Endodermal cell (in vitro differentiated cells): ENCODE measurements at regions not wholly inside any gene's neighbourhood (a gene's known extent, or its start where the extent isn't known, plus 50 kb on each side); places are given as distances from the start of the nearest gene placed in this dataset.

ENCODE experiments used
- DNase-seq: peaks from one replicate; pipeline ENCODE4 v3.0.0-alpha.2; 2017
- H3K27ac ChIP-seq: 2 replicates; pipeline ENCODE4 v1.5.1; 2013; ENCODE audit warnings: mild to moderate bottlenecking, low read depth, low read length, moderate library complexity
- H3K27me3 ChIP-seq: 2 replicates; pipeline ENCODE4 v1.6.1; 2013; ENCODE audit warnings: mild to moderate bottlenecking, low read length, moderate library complexity; ENCODE audit not compliant: insufficient read depth, control insufficient read depth, poor library complexity, severe bottlenecking
- H3K36me3 ChIP-seq: 2 replicates; pipeline ENCODE4 v1.7.0; 2013; ENCODE audit warnings: mild to moderate bottlenecking, low read length, moderate library complexity; ENCODE audit not compliant: control insufficient read depth, insufficient read depth
- H3K4me1 ChIP-seq: one replicate; pipeline ENCODE4 v1.7.0; 2013; ENCODE audit warnings: low read length; ENCODE audit not compliant: control insufficient read depth, insufficient read depth
- H3K4me3 ChIP-seq: 2 replicates; pipeline ENCODE4 v1.5.1; 2013; ENCODE audit warnings: mild to moderate bottlenecking, low read length, moderate library complexity
- H3K9ac ChIP-seq: 2 replicates; pipeline ENCODE4 v1.6.1; 2013; ENCODE audit warnings: mild to moderate bottlenecking, low read length, moderate library complexity; ENCODE audit not compliant: poor library complexity, severe bottlenecking; ENCODE audit errors: extremely low read depth
- H3K9me3 ChIP-seq: 2 replicates; pipeline ENCODE4 v1.6.1; 2013; ENCODE audit warnings: mild to moderate bottlenecking, low read length, moderate library complexity; ENCODE audit not compliant: control insufficient read depth
- H3K27ac Mint-ChIP-seq: 2 replicates; pipeline ENCODE4 v1.8.0; 2020; ENCODE audit warnings: mixed read lengths
- H3K27me3 Mint-ChIP-seq: 2 replicates; pipeline ENCODE4 v1.8.0; 2021; ENCODE audit warnings: mild to moderate bottlenecking, mixed read lengths; ENCODE audit not compliant: insufficient read depth
- H3K36me3 Mint-ChIP-seq: 2 replicates; pipeline ENCODE4 v1.8.0; 2020; ENCODE audit warnings: low read depth, mixed read lengths
- H3K4me1 Mint-ChIP-seq: 2 replicates; pipeline ENCODE4 v1.8.0; 2020; ENCODE audit warnings: mixed read lengths
- H3K4me3 Mint-ChIP-seq: 2 replicates; pipeline ENCODE4 v1.8.0; 2020; ENCODE audit warnings: mild to moderate bottlenecking, moderate library complexity, mixed read lengths
- H3K9me3 Mint-ChIP-seq: 2 replicates; pipeline ENCODE4 v1.8.0; 2020; ENCODE audit warnings: mild to moderate bottlenecking, mixed read lengths
- CTCF ChIP-seq: fragments of 200-600 bp; sonication (generic); conservative IDR thresholded peaks from 2 replicates; pipeline ENCODE4 v1.5.0; 2021; ENCODE audit warnings: antibody characterized with exemption, mild to moderate bottlenecking
- WGBS, 2 experiments: methylation state at CpG; one replicate each; pipeline versions ENCODE4 v1.1.5 to v1.1.7; 2013; ENCODE audit warnings: missing lambda C conversion rate in 2 of 2, mixed read lengths in 1 of 2; ENCODE audit not compliant: insufficient coverage in 1 of 2, insufficient read length in 1 of 2; 5-methylcytosine and 5-hydroxymethylcytosine counted together

GRCh38 chr2:235127931-235128330 is 176.1 kb downstream of the SH3BP4 start:
- Mint-ChIP-seq H3K4me1 (no peaks in the 10 kb centered on the region), H3K27ac (no peak overlapping the region), H3K27me3 (peaks cover 71% of the 10 kb centered on the region), H3K36me3 (no peaks in the 10 kb centered on the region), H3K4me3 (no peak overlapping the region), H3K9me3 (peaks cover 3% of the 10 kb centered on the region)
- Histone ChIP-seq H3K36me3 (no peaks in the 10 kb centered on the region), H3K27ac (no peak overlapping the region), H3K9me3 (no peaks in the 10 kb centered on the region), H3K27me3 (peaks cover 41% of the 10 kb centered on the region), H3K9ac (no peak overlapping the region), H3K4me3 (no peak overlapping the region), H3K4me1 (no peaks in the 10 kb centered on the region)
- 90 to 100% methylated on average over 1 to 3 of the region's 3 CpGs for WGBS, 2 experiments
- no peak for TF ChIP-seq CTCF
- DNase-seq: no peak

GRCh38 chr2:235129850-235130249 is 178.0 kb downstream of the SH3BP4 start:
- H3K27me3 ChIP-seq: peaks cover 21% of the 10 kb centered on the region
- Mint-ChIP-seq H3K4me3 (no peak overlapping the region), H3K9me3 (peaks cover 4% of the 10 kb centered on the region), H3K27me3 (peaks cover 65% of the 10 kb centered on the region), H3K4me1 (no peaks in the 10 kb centered on the region), H3K36me3 (no peaks in the 10 kb centered on the region), H3K27ac (no peak overlapping the region)
- H3K4me1 ChIP-seq: no peaks in the 10 kb centered on the region
- no peaks in the 10 kb centered on the region for H3K9me3 ChIP-seq
- H3K4me3 ChIP-seq: no peak overlapping the region
- no peaks in the 10 kb centered on the region for H3K36me3 ChIP-seq
- DNase-seq: no peak
- WGBS, 2 experiments: 75% methylated on average over 4 of the region's 5 CpGs; no CpG with 5 or more reads in 1 of the 2 experiments
- no peak overlapping the region for H3K9ac ChIP-seq
- no peak for TF ChIP-seq CTCF
- no peak overlapping the region for H3K27ac ChIP-seq

GRCh38 chr2:235131334-235132305 is 179.8 kb downstream of the SH3BP4 start:
- Mint-ChIP-seq H3K9me3 (peaks cover 10% of the 10 kb centered on the region), H3K4me1 (no peaks in the 10 kb centered on the region), H3K27ac (no peak overlapping the region), H3K36me3 (no peaks in the 10 kb centered on the region), H3K4me3 (no peak overlapping the region), H3K27me3 (peaks cover 58% of the 10 kb centered on the region)
- WGBS, 2 experiments: 87 to 88% methylated on average over 17 to 21 of the region's 21 CpGs
- no peak overlapping the region for H3K27ac ChIP-seq
- H3K27me3 ChIP-seq: peaks cover 4% of the 10 kb centered on the region
- H3K9me3 ChIP-seq: no peaks in the 10 kb centered on the region
- DNase-seq: no peak
- H3K4me3 ChIP-seq: no peak overlapping the region
- H3K9ac ChIP-seq: no peak overlapping the region
- no peak for TF ChIP-seq CTCF
- no peaks in the 10 kb centered on the region for H3K36me3 ChIP-seq
- H3K4me1 ChIP-seq: no peaks in the 10 kb centered on the region
